ENCODE measurements at regions not wholly inside any gene's neighbourhood (a gene's known extent, or its start where the extent isn't known, plus 50 kb on each side); places are given as distances from the start of the nearest gene placed in this dataset.

DNA sequence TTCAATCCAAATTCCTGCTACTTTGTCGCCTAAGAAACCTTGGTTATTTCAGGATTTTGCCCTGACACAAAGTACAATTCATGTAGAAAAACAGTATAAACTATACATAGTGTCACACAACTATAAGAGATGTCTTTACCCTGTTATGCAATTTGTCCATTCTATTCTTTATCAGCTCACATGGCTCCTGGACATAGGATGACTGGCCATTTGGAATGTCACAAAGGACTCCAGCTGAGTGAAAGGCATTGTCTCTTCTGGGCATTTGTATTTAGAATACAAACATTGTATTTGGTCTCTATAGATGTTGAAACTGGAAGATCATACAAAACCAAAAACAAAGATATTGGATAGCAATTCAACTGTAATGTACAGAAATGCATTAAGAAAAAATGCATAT lies 944.6 kb upstream of the LRRTM1 start:
- TF ChIP-seq, protein P1, sequence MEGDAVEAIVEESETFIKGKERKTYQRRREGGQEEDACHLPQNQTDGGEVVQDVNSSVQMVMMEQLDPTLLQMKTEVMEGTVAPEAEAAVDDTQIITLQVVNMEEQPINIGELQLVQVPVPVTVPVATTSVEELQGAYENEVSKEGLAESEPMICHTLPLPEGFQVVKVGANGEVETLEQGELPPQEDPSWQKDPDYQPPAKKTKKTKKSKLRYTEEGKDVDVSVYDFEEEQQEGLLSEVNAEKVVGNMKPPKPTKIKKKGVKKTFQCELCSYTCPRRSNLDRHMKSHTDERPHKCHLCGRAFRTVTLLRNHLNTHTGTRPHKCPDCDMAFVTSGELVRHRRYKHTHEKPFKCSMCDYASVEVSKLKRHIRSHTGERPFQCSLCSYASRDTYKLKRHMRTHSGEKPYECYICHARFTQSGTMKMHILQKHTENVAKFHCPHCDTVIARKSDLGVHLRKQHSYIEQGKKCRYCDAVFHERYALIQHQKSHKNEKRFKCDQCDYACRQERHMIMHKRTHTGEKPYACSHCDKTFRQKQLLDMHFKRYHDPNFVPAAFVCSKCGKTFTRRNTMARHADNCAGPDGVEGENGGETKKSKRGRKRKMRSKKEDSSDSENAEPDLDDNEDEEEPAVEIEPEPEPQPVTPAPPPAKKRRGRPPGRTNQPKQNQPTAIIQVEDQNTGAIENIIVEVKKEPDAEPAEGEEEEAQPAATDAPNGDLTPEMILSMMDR (conservative IDR thresholded peaks at IDR 0.05 in 1 of 2, IDR thresholded peaks at IDR 0.05 in 1 of 2; ENCODE audit: low read depth in 1 of 2, low read length in 2 of 2), result no peak
- no peak for TF ChIP-seq EZH2 (IDR thresholded peaks at IDR 0.05; ENCODE audit: low read length, missing control alignments)

Measured in fibroblast of lung (primary cell).